ENCODE measurements at regions not wholly inside any gene's neighbourhood (a gene's known extent, or its start where the extent isn't known, plus 50 kb on each side); places are given as distances from the start of the nearest gene placed in this dataset.

GRCh38 chr2:201977651-201978050 is 56.0 kb upstream of the FZD7 start:
- Histone ChIP-seq H3K9me3 (no peaks in the 10 kb centered on the region), H3K4me3 (no peak overlapping the region), H3K36me3 (no peaks in the 10 kb centered on the region), H3K27me3 (peaks cover 0 to 6% (median 0%) of the 10 kb centered on the region in 9 donors), H3K4me1 (peaks cover 0 to 8% (median 0%) of the 10 kb centered on the region in 12 donors), H3K27ac (no peak overlapping the region)
- intact Hi-C loops (cut with DNase I), result no loop called here
- ATAC-seq, result no peak
- 58 to 86% (median 72%) methylated on average over 2 of the region's 2 CpGs for WGBS, 4 donors
- TF ChIP-seq CTCF (IDR thresholded peaks at IDR 0.05) (no peak), POLR2A (IDR thresholded peaks at IDR 0.05) (no peak)
- DNase-seq, result no peak

GRCh38 chr2:201978333-201978732 is 55.3 kb upstream of the FZD7 start:
- WGBS, 4 donors, result 70 to 79% (median 75%) methylated on average over 4 of the region's 4 CpGs
- H3K36me3 ChIP-seq, result no peaks in the 10 kb centered on the region
- DNase-seq, result no peak
- TF ChIP-seq CTCF (IDR thresholded peaks at IDR 0.05) (no peak), POLR2A (IDR thresholded peaks at IDR 0.05) (no peak)
- H3K27ac ChIP-seq, result no peak overlapping the region
- H3K4me1 ChIP-seq, result peaks cover 0 to 8% (median 0%) of the 10 kb centered on the region in 12 donors
- H3K27me3 ChIP-seq, result peaks cover 0 to 6% (median 0%) of the 10 kb centered on the region in 9 donors
- H3K4me3 ChIP-seq, result no peak overlapping the region
- intact Hi-C loops (cut with DNase I), result no loop called here
- no peaks in the 10 kb centered on the region for H3K9me3 ChIP-seq
- ATAC-seq, result no peak

DNA sequence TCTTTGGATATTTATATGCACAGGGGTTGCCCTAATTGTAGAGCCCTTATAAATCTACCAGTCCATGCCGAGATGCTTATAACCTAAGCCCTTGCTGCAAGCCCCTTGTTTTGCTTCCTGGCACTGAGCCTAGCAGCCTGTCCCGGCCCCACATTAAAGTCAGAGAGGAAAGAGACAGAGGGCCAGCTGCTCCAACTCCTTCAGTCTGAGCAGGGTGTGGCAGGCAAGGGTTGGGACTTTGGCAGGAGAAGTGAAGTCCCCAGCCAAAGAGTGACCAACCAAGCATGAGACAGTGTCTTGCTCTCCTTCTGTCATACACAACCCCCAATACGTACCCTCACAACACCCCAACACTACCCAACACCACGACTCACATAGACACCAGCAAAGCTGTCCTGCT is 54.7 kb upstream of the FZD7 start:
- TF ChIP-seq CTCF (IDR thresholded peaks at IDR 0.05), result no peak
- no peak for TF ChIP-seq POLR2A (IDR thresholded peaks at IDR 0.05)
- peaks cover 0 to 8% (median 0%) of the 10 kb centered on the region in 12 donors for H3K4me1 ChIP-seq
- H3K36me3 ChIP-seq, result no peaks in the 10 kb centered on the region
- H3K27me3 ChIP-seq, result peaks cover 0 to 6% (median 0%) of the 10 kb centered on the region in 9 donors
- H3K9me3 ChIP-seq, result no peaks in the 10 kb centered on the region
- intact Hi-C loops (cut with DNase I), result no loop called here
- DNase-seq, result no peak
- peak in 1 of 4 donors; percentile 42 for ATAC-seq
- 41 to 63% (median 59%) methylated on average over 4 of the region's 4 CpGs for WGBS, 4 donors
- no peak overlapping the region for H3K27ac ChIP-seq
- no peak overlapping the region for H3K4me3 ChIP-seq

DNA sequence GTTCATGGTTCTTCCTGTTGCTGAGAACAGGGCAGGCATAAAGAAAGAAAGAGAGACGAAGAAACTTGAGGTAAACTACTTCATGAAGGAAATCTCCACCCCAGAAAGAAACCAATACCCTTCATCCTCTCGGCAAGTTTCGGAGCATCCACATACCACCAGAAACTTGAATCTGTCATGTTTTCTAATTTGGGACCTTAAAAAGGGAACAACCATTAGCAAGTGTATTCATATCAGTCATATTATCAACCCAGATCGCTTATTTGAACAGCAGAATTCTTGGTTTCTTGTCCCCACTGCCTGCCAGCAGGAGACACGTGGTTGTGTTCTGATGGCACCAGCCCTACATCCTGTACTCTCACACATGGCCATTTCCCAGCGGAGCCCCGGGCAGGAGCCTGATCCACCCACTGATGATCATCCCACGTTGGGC is 53.2 kb upstream of the FZD7 start:
- intact Hi-C loops (cut with DNase I), result no loop called here
- ATAC-seq, result no peak

More for the DNA sequence above, 53.2 kb upstream of the FZD7 start:
- DNase-seq, result no peak
- WGBS, 4 donors, result 72 to 82% (median 76%) methylated on average over 8 of the region's 8 CpGs
- Histone ChIP-seq H3K4me3 (no peak overlapping the region), H3K9me3 (no peaks in the 10 kb centered on the region), H3K27me3 (peaks cover 0 to 6% (median 0%) of the 10 kb centered on the region in 9 donors), H3K4me1 (no peaks in the 10 kb centered on the region), H3K36me3 (no peaks in the 10 kb centered on the region), H3K27ac (no peak overlapping the region)
- no peak for TF ChIP-seq POLR2A (IDR thresholded peaks at IDR 0.05)
- TF ChIP-seq CTCF (IDR thresholded peaks at IDR 0.05), result no peak
